GM12865 (cell line): ENCODE measurements at regions not wholly inside any gene's neighbourhood (a gene's known extent, or its start where the extent isn't known, plus 50 kb on each side); places are given as distances from the start of the nearest gene placed in this dataset.

Source experiments
- DNase-seq: peaks from one replicate; pipeline ENCODE4 v3.0.0; 2010; ENCODE audit warnings: low read depth
- H3K4me3 ChIP-seq: 2 replicates; pipeline ENCODE4 v1.5.1; 2011; ENCODE audit warnings: mild to moderate bottlenecking, low read depth, low read length, control low read depth
- CTCF ChIP-seq: IDR thresholded peaks from 2 replicates; pipeline ENCODE4 v1.5.1; 2011; ENCODE audit warnings: low read length, control low read depth, low read depth, inconsistent platforms; ENCODE audit not compliant: insufficient read depth; ENCODE audit errors: missing control alignments

GRCh38 chr12:24143928-24144327, 194.5 kb upstream of the SOX5 start:
- no peak overlapping the region for H3K4me3 ChIP-seq
- no peak for TF ChIP-seq CTCF
- DNase-seq, result no peak

- no peak for TF ChIP-seq CTCF
- no peak for DNase-seq
- H3K4me3 ChIP-seq, result no peak overlapping the region
Measured at GRCh38 chr12:24139035-24139434, 189.6 kb upstream of the SOX5 start.

GRCh38 chr12:24138041-24138440, 188.6 kb upstream of the SOX5 start:
- no peak for TF ChIP-seq CTCF
- no peak overlapping the region for H3K4me3 ChIP-seq
- no peak for DNase-seq

GRCh38 chr12:24135158-24135850, 185.8 kb upstream of the SOX5 start:
- no peak overlapping the region for H3K4me3 ChIP-seq
- no peak for DNase-seq
- no peak for TF ChIP-seq CTCF

- no peak for DNase-seq
- no peak overlapping the region for H3K4me3 ChIP-seq
- no peak for TF ChIP-seq CTCF
Measured at GRCh38 chr12:24134092-24134491, 184.6 kb upstream of the SOX5 start.

GRCh38 chr12:24133384-24133783, 183.9 kb upstream of the SOX5 start:
- DNase-seq, result no peak
- TF ChIP-seq CTCF, result no peak
- H3K4me3 ChIP-seq, result no peak overlapping the region
